Lower leg skin (tissue), 3 donors: ENCODE measurements at regions not wholly inside any gene's neighbourhood (a gene's known extent, or its start where the extent isn't known, plus 50 kb on each side); places are given as distances from the start of the nearest gene placed in this dataset.

ENCODE experiments used
- POLR2A ChIP-seq, 2 donors: fragments of 450-650 bp; IDR thresholded peaks; one replicate each; pipeline ENCODE4 v1.6.1; 2016 to 2017; ENCODE audit warnings: antibody characterized with exemption in 2 of 2, mild to moderate bottlenecking in 1 of 2, moderate library complexity in 1 of 2
- TF ChIP-seq, protein P1 (sequence below), 3 donors: fragments of 450-650 bp; IDR thresholded peaks; one replicate each; pipeline ENCODE4 v1.5.1; 2016; ENCODE audit warnings: antibody characterized with exemption in 3 of 3, mild to moderate bottlenecking in 3 of 3, moderate library complexity in 2 of 3

DNA sequence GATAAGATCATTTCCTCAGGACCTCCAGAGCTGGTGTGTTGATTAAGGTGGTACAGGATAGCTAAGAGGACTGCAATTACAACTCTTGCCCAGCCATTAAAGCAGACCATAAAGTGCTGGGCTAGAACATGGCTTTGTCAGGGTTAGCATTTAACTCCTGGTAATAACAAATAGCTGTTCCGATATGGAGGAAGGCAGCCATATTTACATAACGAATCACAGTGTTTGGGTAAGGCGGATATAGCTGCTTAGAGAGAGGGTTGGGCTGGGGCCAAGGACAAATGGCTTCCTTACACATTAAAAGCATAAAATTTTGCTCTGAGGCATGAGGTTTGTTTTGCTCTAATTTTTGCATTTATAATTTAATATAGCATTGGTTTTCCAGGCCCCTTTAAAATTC is 297.7 kb upstream of the DDHD1 start:
- TF ChIP-seq, protein P1, sequence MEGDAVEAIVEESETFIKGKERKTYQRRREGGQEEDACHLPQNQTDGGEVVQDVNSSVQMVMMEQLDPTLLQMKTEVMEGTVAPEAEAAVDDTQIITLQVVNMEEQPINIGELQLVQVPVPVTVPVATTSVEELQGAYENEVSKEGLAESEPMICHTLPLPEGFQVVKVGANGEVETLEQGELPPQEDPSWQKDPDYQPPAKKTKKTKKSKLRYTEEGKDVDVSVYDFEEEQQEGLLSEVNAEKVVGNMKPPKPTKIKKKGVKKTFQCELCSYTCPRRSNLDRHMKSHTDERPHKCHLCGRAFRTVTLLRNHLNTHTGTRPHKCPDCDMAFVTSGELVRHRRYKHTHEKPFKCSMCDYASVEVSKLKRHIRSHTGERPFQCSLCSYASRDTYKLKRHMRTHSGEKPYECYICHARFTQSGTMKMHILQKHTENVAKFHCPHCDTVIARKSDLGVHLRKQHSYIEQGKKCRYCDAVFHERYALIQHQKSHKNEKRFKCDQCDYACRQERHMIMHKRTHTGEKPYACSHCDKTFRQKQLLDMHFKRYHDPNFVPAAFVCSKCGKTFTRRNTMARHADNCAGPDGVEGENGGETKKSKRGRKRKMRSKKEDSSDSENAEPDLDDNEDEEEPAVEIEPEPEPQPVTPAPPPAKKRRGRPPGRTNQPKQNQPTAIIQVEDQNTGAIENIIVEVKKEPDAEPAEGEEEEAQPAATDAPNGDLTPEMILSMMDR (IDR thresholded peaks at IDR 0.05) = no peak
- TF ChIP-seq POLR2A (IDR thresholded peaks at IDR 0.05) = no peak
